Neural cell (in vitro differentiated cells): ENCODE measurements at regions not wholly inside any gene's neighbourhood (a gene's known extent, or its start where the extent isn't known, plus 50 kb on each side); places are given as distances from the start of the nearest gene placed in this dataset.

ENCODE experiments used
- H2AFZ ChIP-seq: fragments of 200-600, 300-800 bp; sonication (generic), shearing (Covaris generic); 2 replicates; pipeline ENCODE4 v1.6.0; 2014; ENCODE audit warnings: low read depth, mild to moderate bottlenecking, antibody characterized with exemption, low read length, moderate library complexity
- H3F3A ChIP-seq: fragments of 200-600 bp; shearing (Covaris generic); 2 replicates; pipeline ENCODE4 v1.6.1; 2016; ENCODE audit warnings: mild to moderate bottlenecking, moderate library complexity, mixed read lengths, antibody characterized with exemption, low read length; ENCODE audit not compliant: insufficient read depth, poor library complexity, severe bottlenecking
- H3K27ac ChIP-seq: fragments of 200-600, 300-800 bp; sonication (generic), shearing (Covaris generic); 2 replicates; pipeline ENCODE4 v1.5.1; 2014; ENCODE audit warnings: mild to moderate bottlenecking, low read length, moderate library complexity
- H3K27me3 ChIP-seq: fragments of 300-800, 200-600 bp; sonication (generic), shearing (Covaris generic); 2 replicates; pipeline ENCODE4 v1.6.0; 2014; ENCODE audit warnings: mild to moderate bottlenecking, low read depth, low read length, moderate library complexity; ENCODE audit not compliant: insufficient read depth
- H3K36me3 ChIP-seq: fragments of 300-800, 200-600 bp; sonication (generic), shearing (Covaris generic); 2 replicates; pipeline ENCODE4 v1.5.1; 2014; ENCODE audit warnings: mild to moderate bottlenecking, antibody characterized with exemption, low read length, moderate library complexity; ENCODE audit not compliant: insufficient read depth
- H3K4me2 ChIP-seq: fragments of 300-800, 200-600 bp; sonication (generic), shearing (Covaris generic); 2 replicates; pipeline ENCODE4 v1.6.0; 2014; ENCODE audit warnings: mild to moderate bottlenecking, low read length
- H3K4me3 ChIP-seq: fragments of 300-800, 200-600 bp; sonication (generic), shearing (Covaris generic); 2 replicates; pipeline ENCODE4 v1.5.1; 2014; ENCODE audit warnings: mild to moderate bottlenecking, low read length, moderate library complexity
- H3K79me2 ChIP-seq: fragments of 200-600 bp; shearing (Covaris generic); replicated peaks from 2 replicates; pipeline ENCODE4 v1.6.0; 2014; ENCODE audit warnings: mild to moderate bottlenecking, low read length, moderate library complexity; ENCODE audit not compliant: insufficient read depth
- H3K9ac ChIP-seq: fragments of 300-800, 200-600 bp; sonication (generic), shearing (Covaris generic); 2 replicates; pipeline ENCODE4 v1.6.1; 2016; ENCODE audit warnings: mild to moderate bottlenecking, low read length, mixed read lengths
- H3K9me2 ChIP-seq: fragments of 200-600 bp; shearing (Covaris generic); 2 replicates; pipeline ENCODE4 v1.6.1; 2016; ENCODE audit warnings: mild to moderate bottlenecking, low read length, mixed read lengths; ENCODE audit not compliant: insufficient read depth
- H3K9me3 ChIP-seq: fragments of 200-600, 300-800 bp; sonication (generic), shearing (Covaris generic); 2 replicates; pipeline ENCODE4 v1.6.1; 2016; ENCODE audit warnings: mild to moderate bottlenecking, mixed run types, low read length, moderate library complexity, mixed read lengths
- H4K20me1 ChIP-seq: fragments of 200-600 bp; shearing (Covaris generic); 2 replicates; pipeline ENCODE4 v1.6.1; 2016; ENCODE audit warnings: mild to moderate bottlenecking, mixed run types; ENCODE audit not compliant: insufficient read depth
- CTCF ChIP-seq: fragments of 450-650 bp; IDR thresholded peaks from 2 replicates; pipeline ENCODE4 v1.5.1; 2014; ENCODE audit warnings: antibody characterized with exemption, mild to moderate bottlenecking, moderate library complexity; ENCODE audit not compliant: poor library complexity, severe bottlenecking
- EP300 ChIP-seq: fragments of 450-650 bp; conservative IDR thresholded peaks from 2 replicates; pipeline ENCODE4 v1.6.1; 2014; ENCODE audit warnings: antibody characterized with exemption, mild to moderate bottlenecking, moderate library complexity; ENCODE audit not compliant: poor library complexity, severe bottlenecking
- EZH2 ChIP-seq: fragments of 200-600, 300-800 bp; shearing (Covaris generic), sonication (generic); IDR thresholded peaks from 2 replicates; pipeline ENCODE4 v1.6.1; 2014; ENCODE audit warnings: antibody characterized with exemption, low read length, borderline replicate concordance, mild to moderate bottlenecking; ENCODE audit not compliant: insufficient read depth, poor library complexity, severe bottlenecking
- MXI1 ChIP-seq: fragments of 450-650 bp; conservative IDR thresholded peaks from 2 replicates; pipeline ENCODE4 v1.6.1; 2014; ENCODE audit warnings: antibody characterized with exemption, mild to moderate bottlenecking; ENCODE audit not compliant: poor library complexity, severe bottlenecking
- POLR2AphosphoS5 ChIP-seq: IDR thresholded peaks from 2 replicates; pipeline ENCODE4 v1.6.1; 2012
- RAD21 ChIP-seq: fragments of 450-650 bp; conservative IDR thresholded peaks from 2 replicates; pipeline ENCODE4 v1.6.1; 2014; ENCODE audit warnings: antibody characterized with exemption, mild to moderate bottlenecking, moderate library complexity
- REST ChIP-seq: IDR thresholded peaks from 2 replicates; pipeline ENCODE4 v1.6.1; 2012; ENCODE audit warnings: borderline replicate concordance
- SMC3 ChIP-seq: fragments of 450-650 bp; conservative IDR thresholded peaks from 2 replicates; pipeline ENCODE4 v1.6.1; 2014; ENCODE audit warnings: antibody characterized with exemption, mild to moderate bottlenecking, moderate library complexity; ENCODE audit not compliant: poor library complexity
- TAF1 ChIP-seq: IDR thresholded peaks from 2 replicates; pipeline ENCODE4 v1.6.1; 2012; ENCODE audit warnings: low read depth

GRCh38 chr1:106756752-106757151, 299.7 kb upstream of the PRMT6 start:
- Histone ChIP-seq H3K9me2 (no peaks in the 10 kb centered on the region), H3K9ac (no peak overlapping the region), H3K36me3 (no peaks in the 10 kb centered on the region), H3K4me3 (no peak overlapping the region), H3K9me3 (no peaks in the 10 kb centered on the region), H3K4me2 (no peak overlapping the region), H2AFZ (no peak overlapping the region), H4K20me1 (no peaks in the 10 kb centered on the region), H3K27me3 (no peaks in the 10 kb centered on the region), H3K27ac (no peak overlapping the region), H3K79me2 (no peaks in the 10 kb centered on the region), H3F3A (no peaks in the 10 kb centered on the region)
- TF ChIP-seq RAD21: no peak
- TF ChIP-seq MXI1: no peak
- TF ChIP-seq POLR2AphosphoS5: no peak
- no peak for TF ChIP-seq CTCF
- TF ChIP-seq REST: no peak
- TF ChIP-seq EP300: no peak
- no peak for TF ChIP-seq SMC3
- no peak for TF ChIP-seq EZH2
- no peak for TF ChIP-seq TAF1

- H3F3A ChIP-seq: no peaks in the 10 kb centered on the region
- H3K36me3 ChIP-seq: no peaks in the 10 kb centered on the region
- no peak overlapping the region for H2AFZ ChIP-seq
- H4K20me1 ChIP-seq: no peaks in the 10 kb centered on the region
- no peaks in the 10 kb centered on the region for H3K27me3 ChIP-seq
- no peak overlapping the region for H3K27ac ChIP-seq
- no peak overlapping the region for H3K4me3 ChIP-seq
- no peaks in the 10 kb centered on the region for H3K9me3 ChIP-seq
- no peak overlapping the region for H3K9ac ChIP-seq
- no peaks in the 10 kb centered on the region for H3K79me2 ChIP-seq
- no peaks in the 10 kb centered on the region for H3K9me2 ChIP-seq
- no peak overlapping the region for H3K4me2 ChIP-seq
- TF ChIP-seq MXI1 (no peak), POLR2AphosphoS5 (no peak)
Observed at GRCh38 chr1:106768077-106768476, 288.4 kb upstream of the PRMT6 start.

GRCh38 chr1:106768501-106768900, 288.0 kb upstream of the PRMT6 start:
- no peak overlapping the region for H3K27ac ChIP-seq

More at GRCh38 chr1:106768501-106768900, 288.0 kb upstream of the PRMT6 start:
- Histone ChIP-seq H3K79me2 (no peaks in the 10 kb centered on the region), H3K27me3 (no peaks in the 10 kb centered on the region), H3K9me3 (no peaks in the 10 kb centered on the region), H3K4me2 (no peak overlapping the region), H2AFZ (no peak overlapping the region), H3K9ac (no peak overlapping the region), H3K36me3 (no peaks in the 10 kb centered on the region), H3K9me2 (no peaks in the 10 kb centered on the region), H3K4me3 (no peak overlapping the region), H3F3A (no peaks in the 10 kb centered on the region), H4K20me1 (no peaks in the 10 kb centered on the region)
- TF ChIP-seq SMC3 (no peak), RAD21 (no peak), TAF1 (no peak), EP300 (no peak), MXI1 (no peak), CTCF (no peak), POLR2AphosphoS5 (no peak), REST (no peak), EZH2 (no peak)
